GM23248 (cell line): ENCODE measurements at regions not wholly inside any gene's neighbourhood (a gene's known extent, or its start where the extent isn't known, plus 50 kb on each side); places are given as distances from the start of the nearest gene placed in this dataset.
"Not testable (repeated sequence)": the region's sequence is repeated elsewhere in the genome, so short reads cannot be mapped to it uniquely, and the experiment has no call there.

Experiments
- DNase-seq: peaks from one replicate; pipeline ENCODE4 v3.0.0-alpha.2; 2015
- H2AFZ ChIP-seq: fragments of 200-600 bp; sonication (generic); 2 replicates; pipeline ENCODE4 v1.6.1; 2016; ENCODE audit warnings: antibody characterized with exemption
- H3F3A ChIP-seq: fragments of 200-600 bp; sonication (generic); 2 replicates; pipeline ENCODE4 v1.6.1; 2016; ENCODE audit warnings: mild to moderate bottlenecking, antibody characterized with exemption, mixed run types; ENCODE audit not compliant: insufficient read depth
- H3K27ac ChIP-seq: fragments of 200-600 bp; sonication (generic); 2 replicates; pipeline ENCODE4 v1.5.1; 2016; ENCODE audit warnings: mild to moderate bottlenecking
- H3K27me3 ChIP-seq: fragments of 200-600 bp; sonication (generic); replicated peaks from 2 replicates; pipeline ENCODE4 v1.6.1; 2016; ENCODE audit warnings: mild to moderate bottlenecking; ENCODE audit not compliant: insufficient read depth
- H3K36me3 ChIP-seq: fragments of 200-600 bp; sonication (generic); 2 replicates; pipeline ENCODE4 v1.6.1; 2016; ENCODE audit warnings: low read depth, mild to moderate bottlenecking
- H3K4me1 ChIP-seq: fragments of 200-600 bp; sonication (generic); 2 replicates; pipeline ENCODE4 v1.6.1; 2016; ENCODE audit warnings: mild to moderate bottlenecking; ENCODE audit not compliant: insufficient read depth
- H3K4me2 ChIP-seq: fragments of 200-600 bp; sonication (generic); one replicate; pipeline ENCODE4 v1.6.1; 2016; ENCODE audit warnings: mild to moderate bottlenecking; ENCODE audit not compliant: unreplicated experiment
- H3K4me3 ChIP-seq: fragments of 200-600 bp; sonication (generic); 2 replicates; pipeline ENCODE4 v1.5.1; 2016; ENCODE audit warnings: mild to moderate bottlenecking
- H3K79me2 ChIP-seq: fragments of 200-600 bp; sonication (generic); 2 replicates; pipeline ENCODE4 v1.6.1; 2016; ENCODE audit warnings: mild to moderate bottlenecking; ENCODE audit not compliant: insufficient read depth
- H3K9ac ChIP-seq: fragments of 200-600 bp; sonication (generic); 2 replicates; pipeline ENCODE4 v1.6.1; 2016; ENCODE audit warnings: mild to moderate bottlenecking
- H3K9me2 ChIP-seq: fragments of 200-600 bp; sonication (generic); 2 replicates; pipeline ENCODE4 v1.6.1; 2016; ENCODE audit warnings: mixed run types, mild to moderate bottlenecking, moderate library complexity; ENCODE audit not compliant: insufficient read depth
- H3K9me3 ChIP-seq: fragments of 200-600 bp; sonication (generic); one replicate; pipeline ENCODE4 v1.6.1; 2017; ENCODE audit warnings: low read depth
- H4K20me1 ChIP-seq: fragments of 200-600 bp; sonication (generic); 2 replicates; pipeline ENCODE4 v1.6.0; 2016; ENCODE audit not compliant: insufficient read depth
- WGBS, 2 experiments: methylation state at CpG; one replicate each; pipeline ENCODE4 v1.1.6; 2015 to 2017; ENCODE audit warnings: low lambda C conversion rate in 2 of 2, low coverage in 1 of 2; ENCODE audit errors: missing lambda C conversion rate in 2 of 2; 5-methylcytosine and 5-hydroxymethylcytosine counted together
- in situ Hi-C: fragments of 300-500 bp; cut with MboI; formaldehyde crosslinking; loops from 2 replicates; pipeline ENCODE4 v1.15.0; 2020

DNA sequence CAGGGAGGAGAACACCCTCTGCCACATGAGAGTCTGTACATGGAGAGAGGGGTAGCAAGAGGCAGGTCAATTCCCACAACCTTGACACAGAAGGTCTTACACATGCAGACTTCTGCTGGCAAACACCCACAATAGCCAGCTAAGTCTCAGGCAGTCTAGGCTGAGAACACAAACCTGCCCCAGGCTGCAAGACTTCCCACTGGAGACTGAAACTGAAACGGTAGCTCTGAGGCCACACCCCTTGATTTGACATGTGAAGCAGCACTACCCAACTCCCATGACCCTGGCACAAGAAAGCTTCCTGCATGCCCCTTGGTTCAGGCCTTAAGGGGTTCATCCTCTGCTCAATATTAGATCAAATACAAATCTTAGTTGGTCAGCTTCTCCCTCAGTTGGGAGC, 237.8 kb upstream of the NPAP1 start:
- H2AFZ ChIP-seq, H3K4me2 ChIP-seq, in situ Hi-C loops, H3K4me3 ChIP-seq, DNase-seq, H3K79me2 ChIP-seq, H3K9me2 ChIP-seq, H3K27ac ChIP-seq, H3K27me3 ChIP-seq, H3K4me1 ChIP-seq, H3K36me3 ChIP-seq, H3F3A ChIP-seq, H4K20me1 ChIP-seq, H3K9me3 ChIP-seq, H3K9ac ChIP-seq: not testable (repeated sequence)
- 17 to 19% methylated on average over 1 of the region's 1 CpG for WGBS, 2 experiments

- H3F3A ChIP-seq, H3K36me3 ChIP-seq, H3K9me2 ChIP-seq, H3K79me2 ChIP-seq, H3K27me3 ChIP-seq, H2AFZ ChIP-seq, DNase-seq, H3K27ac ChIP-seq, H4K20me1 ChIP-seq, H3K4me1 ChIP-seq, H3K9ac ChIP-seq, H3K4me3 ChIP-seq, H3K9me3 ChIP-seq, H3K4me2 ChIP-seq, in situ Hi-C loops: not testable (repeated sequence)
- WGBS, 2 experiments = 13 to 19% methylated on average over 22 to 39 of the region's 49 CpGs
Observed at GRCh38 chr15:24477107-24478025, 198.2 kb upstream of the NPAP1 start.

DNA sequence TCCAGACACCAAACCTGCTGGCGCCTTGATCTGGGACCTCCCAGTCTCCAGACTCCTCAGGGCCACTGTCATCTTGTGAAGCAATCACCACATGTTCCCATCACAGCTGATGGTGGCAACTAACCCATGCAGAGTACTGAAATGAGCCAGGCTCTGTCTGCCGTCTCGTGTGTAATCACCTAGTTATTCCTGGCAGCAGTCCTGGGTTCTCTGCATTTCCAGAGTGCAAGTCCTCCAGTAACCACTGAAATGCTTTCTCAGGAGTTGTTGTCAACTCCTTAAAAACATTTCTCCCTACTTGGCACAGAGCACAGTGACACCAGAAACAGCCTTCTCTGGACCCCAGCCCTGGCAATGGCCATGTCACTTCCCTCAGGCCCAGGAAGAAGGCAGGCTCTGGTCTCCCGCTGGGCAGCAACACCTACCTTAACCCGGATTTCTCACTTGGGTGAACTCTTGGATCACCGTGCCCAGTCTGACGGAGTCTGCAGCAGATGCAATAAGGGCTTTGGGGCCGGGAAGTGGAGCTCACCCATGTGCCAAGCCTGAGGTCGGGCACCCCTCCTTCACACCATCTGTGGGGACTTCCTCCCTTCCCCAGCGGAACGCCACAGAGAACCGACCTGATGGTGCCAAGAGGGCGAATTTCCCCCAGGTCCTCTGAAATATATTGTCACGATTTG, 189.5 kb upstream of the NPAP1 start:
- DNase-seq, H3K79me2 ChIP-seq, H3K4me3 ChIP-seq, H4K20me1 ChIP-seq, in situ Hi-C loops, H3K4me1 ChIP-seq, H3K27ac ChIP-seq, H3K9ac ChIP-seq, H3K9me3 ChIP-seq, H3K4me2 ChIP-seq, H2AFZ ChIP-seq, H3K27me3 ChIP-seq, H3K36me3 ChIP-seq, H3F3A ChIP-seq, H3K9me2 ChIP-seq: not testable (repeated sequence)
- 32 to 37% methylated on average over 14 of the region's 14 CpGs for WGBS, 2 experiments

- WGBS, 2 experiments = 16 to 20% methylated on average over 8 of the region's 8 CpGs
- H3K79me2 ChIP-seq, H3F3A ChIP-seq, H3K36me3 ChIP-seq, H2AFZ ChIP-seq, H3K27me3 ChIP-seq, in situ Hi-C loops, H3K9me3 ChIP-seq, H4K20me1 ChIP-seq, H3K4me1 ChIP-seq, H3K9me2 ChIP-seq, DNase-seq, H3K9ac ChIP-seq, H3K4me3 ChIP-seq, H3K4me2 ChIP-seq, H3K27ac ChIP-seq: not testable (repeated sequence)
Observed at GRCh38 chr15:24488164-24488907, 187.2 kb upstream of the NPAP1 start.

DNA sequence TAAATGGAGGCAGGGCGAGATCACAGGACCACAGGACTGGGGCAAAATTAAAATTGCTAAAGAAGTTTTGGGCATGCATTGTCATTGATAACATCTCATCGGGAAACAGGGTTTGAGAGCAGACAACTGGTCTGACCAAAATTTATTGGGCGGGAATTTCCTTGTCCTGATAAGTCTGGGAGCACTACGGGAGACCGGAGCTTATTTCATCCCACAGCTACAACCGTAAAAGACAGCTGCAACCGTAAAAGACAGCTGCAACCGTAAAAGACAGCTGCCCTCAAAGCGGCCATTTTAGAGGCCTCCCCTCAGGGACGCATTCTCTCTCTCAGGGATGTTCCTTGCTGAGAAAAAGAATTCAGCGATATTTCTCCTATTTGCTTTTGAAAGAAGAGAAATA, 170.4 kb upstream of the NPAP1 start:
- WGBS, 2 experiments = 52 to 56% methylated on average over 11 of the region's 11 CpGs
- H2AFZ ChIP-seq, H3F3A ChIP-seq, H4K20me1 ChIP-seq, H3K36me3 ChIP-seq, H3K4me3 ChIP-seq, H3K9ac ChIP-seq, H3K27ac ChIP-seq, H3K27me3 ChIP-seq, H3K9me3 ChIP-seq, H3K4me1 ChIP-seq, H3K79me2 ChIP-seq, DNase-seq, H3K9me2 ChIP-seq, in situ Hi-C loops, H3K4me2 ChIP-seq: not testable (repeated sequence)

DNA sequence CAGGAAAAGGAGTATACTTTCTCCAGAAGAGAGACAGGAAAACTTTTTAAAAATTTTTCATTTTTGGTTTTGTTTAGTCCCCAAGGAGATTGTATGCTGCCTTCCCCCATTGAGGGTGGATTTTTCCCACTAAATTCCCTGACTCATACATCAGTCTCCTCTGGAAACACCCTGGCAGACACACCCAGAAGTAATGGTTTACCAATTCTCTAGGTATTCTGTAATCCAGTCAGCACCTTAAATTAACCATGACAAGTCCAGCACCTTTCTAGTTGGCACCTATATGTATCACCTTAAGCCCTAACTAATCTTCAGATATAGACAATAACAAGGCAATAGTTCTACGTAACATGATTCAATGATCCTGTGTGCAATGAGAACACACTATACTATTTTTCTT, 165.9 kb upstream of the NPAP1 start:
- H3K4me2 ChIP-seq, H3K9me3 ChIP-seq: not testable (repeated sequence)

GRCh38 chr15:24511598-24511997, 164.0 kb upstream of the NPAP1 start:
- H3K79me2 ChIP-seq, in situ Hi-C loops, H3K9me2 ChIP-seq, H4K20me1 ChIP-seq, H3K36me3 ChIP-seq, H3K4me1 ChIP-seq, H3K9ac ChIP-seq, DNase-seq, H3K27ac ChIP-seq, H3F3A ChIP-seq, H3K4me3 ChIP-seq, H2AFZ ChIP-seq, H3K9me3 ChIP-seq, H3K27me3 ChIP-seq, H3K4me2 ChIP-seq: not testable (repeated sequence)
- 27 to 37% methylated on average over 3 of the region's 3 CpGs for WGBS, 2 experiments

More for the DNA sequence above, 165.9 kb upstream of the NPAP1 start:
- H3K4me3 ChIP-seq, H3K36me3 ChIP-seq, H3K79me2 ChIP-seq, H3K9me2 ChIP-seq, in situ Hi-C loops, H3K4me1 ChIP-seq, H2AFZ ChIP-seq, H3F3A ChIP-seq, H3K27ac ChIP-seq, DNase-seq, H3K9ac ChIP-seq, H4K20me1 ChIP-seq, H3K27me3 ChIP-seq: not testable (repeated sequence)
- 17 to 32% methylated on average over 1 of the region's 1 CpG for WGBS, 2 experiments
